SK-N-SH (cell line): ENCODE measurements at regions not wholly inside any gene's neighbourhood (a gene's known extent, or its start where the extent isn't known, plus 50 kb on each side); places are given as distances from the start of the nearest gene placed in this dataset.

Experiments
- CTCF ChIA-PET: fragments of 300-600, 350-600 bp; formaldehyde crosslinking; extraction: SDS; loops from one replicate; lab custom pipeline; 2021; lab: Yijun Ruan, JAX
- POLR2A ChIA-PET: fragments of 350-600 bp; sonication (Branson Sonifier 250); formaldehyde crosslinking; extraction: SDS; loops from one replicate; lab custom pipeline; 2020; ENCODE audit warnings: antibody characterized with exemption, inconsistent platforms; lab: Yijun Ruan, JAX
- DNase-seq: peaks from one replicate; pipeline ENCODE4 v3.0.0; 2012
- H2AFZ ChIP-seq: fragments of 200-600 bp; sonication (generic); 2 replicates; pipeline ENCODE4 v1.8.1; 2016; ENCODE audit warnings: antibody characterized with exemption, mild to moderate bottlenecking, low read depth
- H3F3A ChIP-seq: fragments of 200-600 bp; sonication (generic); replicated peaks from 2 replicates; pipeline ENCODE3; 2016; ENCODE audit warnings: antibody characterized with exemption, mild to moderate bottlenecking; ENCODE audit not compliant: insufficient read depth
- H3K27ac ChIP-seq, 2 experiments: fragments of 200-500 bp in 1 of 2; fragments of 200-600 bp in 1 of 2; sonication (Bioruptor generic) in 1 of 2; sonication (generic), shearing (Covaris generic) in 1 of 2; 2 replicates each; pipeline versions ENCODE4 v1.5.1 to v1.6.1; 2014 to 2016; ENCODE audit warnings: low read depth in 2 of 2, inconsistent platforms in 1 of 2, low read length in 1 of 2, mild to moderate bottlenecking in 1 of 2, mixed read lengths in 1 of 2
- H3K27me3 ChIP-seq: fragments of 200-600 bp; sonication (generic), shearing (Covaris generic); 2 replicates; pipeline ENCODE4 v1.6.1; 2016; ENCODE audit warnings: mixed run types; ENCODE audit not compliant: insufficient read depth
- H3K36me3 ChIP-seq, 2 experiments: fragments of 200-500 bp in 1 of 2; fragments of 200-600 bp in 1 of 2; sonication (Bioruptor generic) in 1 of 2; sonication (generic) in 1 of 2; replicated peaks in 1 of 2; 2 replicates each; pipeline versions ENCODE3 to v1.5.1; 2014 to 2016; ENCODE audit warnings: low read length in 1 of 2, mild to moderate bottlenecking in 1 of 2; ENCODE audit not compliant: insufficient read depth in 2 of 2, control insufficient read depth in 1 of 2
- H3K4me1 ChIP-seq, 2 experiments: fragments of 200-500 bp in 1 of 2; fragments of 200-600 bp in 1 of 2; sonication (Bioruptor generic) in 1 of 2; sonication (generic), shearing (Covaris generic) in 1 of 2; 2 replicates each; pipeline versions ENCODE4 v1.5.1 to v1.6.1; 2014 to 2016; ENCODE audit warnings: low read depth in 1 of 2, low read length in 1 of 2, mixed run types in 1 of 2; ENCODE audit not compliant: insufficient read depth in 2 of 2, control insufficient read depth in 1 of 2
- H3K4me2 ChIP-seq: fragments of 200-600 bp; sonication (generic), shearing (Covaris generic); 2 replicates; pipeline ENCODE4 v1.6.1; 2017; ENCODE audit warnings: mixed run types
- H3K4me3 ChIP-seq, 2 experiments: fragments of 200-500 bp in 1 of 2; fragments of 200-600 bp in 1 of 2; sonication (Bioruptor generic) in 1 of 2; sonication (generic), shearing (Covaris generic) in 1 of 2; 2 replicates each; pipeline versions ENCODE4 v1.5.1 to v1.8.1; 2014 to 2016; ENCODE audit warnings: low read depth in 2 of 2, inconsistent platforms in 1 of 2, low read length in 1 of 2, mild to moderate bottlenecking in 1 of 2, mixed read lengths in 1 of 2, moderate library complexity in 1 of 2
- H3K79me2 ChIP-seq: fragments of 200-600 bp; sonication (generic); 2 replicates; pipeline ENCODE4 v1.8.1; 2017; ENCODE audit warnings: mild to moderate bottlenecking; ENCODE audit not compliant: insufficient read depth
- H3K9ac ChIP-seq: fragments of 200-600 bp; sonication (generic); 2 replicates; pipeline ENCODE4 v1.6.1; 2017; ENCODE audit warnings: mixed run types
- H3K9me2 ChIP-seq: fragments of 200-600 bp; sonication (generic); 2 replicates; pipeline ENCODE4 v1.6.1; 2017; ENCODE audit warnings: mixed run types
- H3K9me3 ChIP-seq: fragments of 200-600 bp; sonication (generic); 2 replicates; pipeline ENCODE4 v1.6.1; 2017; ENCODE audit warnings: mixed run types, mild to moderate bottlenecking, moderate library complexity
- H4K20me1 ChIP-seq: fragments of 200-600 bp; sonication (generic); 2 replicates; pipeline ENCODE4 v1.6.1; 2017; ENCODE audit warnings: mild to moderate bottlenecking, mixed run types; ENCODE audit not compliant: insufficient read depth
- CHD2 ChIP-seq: fragments of 150-350 bp; IDR thresholded peaks from 2 replicates; pipeline ENCODE4 v1.6.1; 2018; ENCODE audit warnings: low read length; ENCODE audit not compliant: partially characterized antibody
- CTCF ChIP-seq: fragments of 200-600 bp; sonication (generic); IDR thresholded peaks from 2 replicates; pipeline ENCODE4 v1.6.1; 2017; ENCODE audit warnings: antibody characterized with exemption, mild to moderate bottlenecking, moderate library complexity
- EZH2phosphoT487 ChIP-seq: fragments of 200-600 bp; sonication (generic); IDR thresholded peaks from 2 replicates; pipeline ENCODE4 v1.6.1; 2017; ENCODE audit warnings: low read depth, mixed run types, mild to moderate bottlenecking, antibody characterized with exemption, moderate library complexity, borderline replicate concordance
- FOSL2 ChIP-seq: IDR thresholded peaks from 2 replicates; pipeline ENCODE4 v1.4.0; 2012; ENCODE audit warnings: low read depth, mild to moderate bottlenecking, moderate library complexity, borderline replicate concordance
- FOXJ3 ChIP-seq: sonication (generic); formaldehyde crosslinking; IDR thresholded peaks from 2 replicates; pipeline ENCODE4 v1.5.1; 2020; ENCODE audit warnings: mild to moderate bottlenecking, missing genetic modification reagents
- FOXM1 ChIP-seq: IDR thresholded peaks from 2 replicates; pipeline ENCODE4 v1.4.0; 2012; ENCODE audit warnings: low read depth, mild to moderate bottlenecking
- GATA2 ChIP-seq: sonication (generic); formaldehyde crosslinking; IDR thresholded peaks from 2 replicates; pipeline ENCODE4 v1.5.0; 2020; ENCODE audit warnings: mild to moderate bottlenecking, missing genetic modification reagents
- IRF3 ChIP-seq: fragments of 150-350 bp; IDR thresholded peaks from 2 replicates; pipeline ENCODE4 v1.6.1; 2016; ENCODE audit warnings: mild to moderate bottlenecking, low read depth, low read length
- NFIC ChIP-seq: IDR thresholded peaks from 2 replicates; pipeline ENCODE4 v1.4.0; 2012; ENCODE audit warnings: borderline replicate concordance
- NRF1 ChIP-seq: IDR thresholded peaks from 2 replicates; pipeline ENCODE4 v1.6.1; 2012; ENCODE audit warnings: low read depth, mild to moderate bottlenecking, low read length
- POLR2AphosphoS5 ChIP-seq: IDR thresholded peaks from 2 replicates; pipeline ENCODE4 v1.6.1; 2012; ENCODE audit warnings: low read depth, low read length
- RAD21 ChIP-seq: IDR thresholded peaks from 2 replicates; pipeline ENCODE4 v1.6.1; 2012; ENCODE audit warnings: mild to moderate bottlenecking, low read length
- RFX5 ChIP-seq: IDR thresholded peaks from 2 replicates; pipeline ENCODE4 v1.6.1; 2012; ENCODE audit warnings: mild to moderate bottlenecking, improper control_type of control experiment, low read length
- SIN3A ChIP-seq: IDR thresholded peaks from 2 replicates; pipeline ENCODE4 v1.6.1; 2012; ENCODE audit warnings: low read depth, mild to moderate bottlenecking, low read length, moderate library complexity, borderline replicate concordance
- SMC3 ChIP-seq: IDR thresholded peaks from 2 replicates; pipeline ENCODE4 v1.6.1; 2012; ENCODE audit warnings: low read depth, low read length, improper control_type of control experiment
- TCF12 ChIP-seq: IDR thresholded peaks from 2 replicates; pipeline ENCODE4 v1.4.0; 2012
- WGBS: methylation state at CpG from one replicate; pipeline ENCODE4 v1.1.6; 2017; ENCODE audit warnings: low lambda C conversion rate; 5-methylcytosine and 5-hydroxymethylcytosine counted together
- TF ChIP-seq, protein P1 (sequence below): IDR thresholded peaks from 2 replicates; pipeline ENCODE4 v1.4.0; 2012; ENCODE audit warnings: low read depth, borderline replicate concordance
- TF ChIP-seq, protein P2 (sequence below): fragments of 150-350 bp; IDR thresholded peaks from 2 replicates; pipeline ENCODE4 v1.6.1; 2017; ENCODE audit warnings: antibody characterized with exemption, low read length, low read depth, borderline replicate concordance

DNA sequence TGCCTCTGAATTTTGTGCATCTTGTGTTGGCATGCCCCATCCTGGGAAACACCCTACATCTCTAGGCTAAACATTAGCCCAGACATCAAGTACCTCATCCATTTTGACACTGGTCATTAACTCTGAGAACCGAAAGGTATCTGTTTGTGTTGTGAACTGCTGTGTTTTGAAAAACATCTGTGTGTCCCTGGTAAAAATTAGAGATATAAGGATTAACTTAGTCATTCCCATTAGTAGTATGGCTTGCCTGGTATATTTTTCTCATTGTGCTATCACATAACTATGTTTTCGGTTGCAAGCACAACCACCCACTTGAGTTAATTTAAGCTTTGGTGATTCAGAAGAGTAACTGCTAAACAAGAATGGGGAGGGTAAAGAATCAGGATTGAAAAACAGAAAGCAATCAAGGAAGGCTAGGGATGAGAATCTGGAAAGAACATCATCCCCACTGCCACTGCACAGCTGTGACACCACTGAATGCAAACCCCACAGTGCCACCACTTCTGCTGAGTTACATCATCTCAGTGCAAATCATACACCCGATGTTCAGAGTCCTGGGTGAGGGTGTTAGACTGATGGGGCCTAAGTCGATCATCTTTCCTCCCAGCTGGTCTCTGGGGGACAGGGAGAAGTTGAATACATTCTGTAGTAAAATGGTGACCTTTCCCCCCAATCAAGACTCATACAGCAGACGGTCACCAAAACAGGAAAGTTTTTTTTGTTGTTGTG lies 234.0 kb downstream of the EPHA4 start:
- WGBS, result 6% methylated on average over 5 of the region's 5 CpGs
- H3K4me2 ChIP-seq, result no peak overlapping the region
- peaks cover 0 to 2% of the 10 kb centered on the region in 2 experiments; a peak in 1 of 4 replicates for H3K4me1 ChIP-seq
- no peak for DNase-seq
- ChIA-PET POLR2A (no interaction called here), CTCF (no interaction called here)
- H2AFZ ChIP-seq, result no peak overlapping the region
- H3K9ac ChIP-seq, result no peak overlapping the region
- H4K20me1 ChIP-seq, result no peaks in the 10 kb centered on the region
- H3K27ac ChIP-seq, result no peak overlapping the region
- H3K9me3 ChIP-seq, result no peaks in the 10 kb centered on the region
- H3K4me3 ChIP-seq, result no peak overlapping the region
- no peaks in the 10 kb centered on the region for H3K27me3 ChIP-seq
- TF ChIP-seq NFIC (no peak), TCF12 (no peak), SIN3A (no peak), EZH2phosphoT487 (no peak), FOXM1 (no peak), CHD2 (no peak), RAD21 (no peak), POLR2AphosphoS5 (no peak), SMC3 (no peak), FOXJ3 (CRISPR knock-in tag) (no peak), RFX5 (no peak), IRF3 (no peak), GATA2 (CRISPR knock-in tag) (no peak), CTCF (no peak), NRF1 (no peak), FOSL2 (no peak)
- TF ChIP-seq, protein P1, sequence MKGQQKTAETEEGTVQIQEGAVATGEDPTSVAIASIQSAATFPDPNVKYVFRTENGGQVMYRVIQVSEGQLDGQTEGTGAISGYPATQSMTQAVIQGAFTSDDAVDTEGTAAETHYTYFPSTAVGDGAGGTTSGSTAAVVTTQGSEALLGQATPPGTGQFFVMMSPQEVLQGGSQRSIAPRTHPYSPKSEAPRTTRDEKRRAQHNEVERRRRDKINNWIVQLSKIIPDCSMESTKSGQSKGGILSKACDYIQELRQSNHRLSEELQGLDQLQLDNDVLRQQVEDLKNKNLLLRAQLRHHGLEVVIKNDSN, result no peak
- TF ChIP-seq, protein P2, sequence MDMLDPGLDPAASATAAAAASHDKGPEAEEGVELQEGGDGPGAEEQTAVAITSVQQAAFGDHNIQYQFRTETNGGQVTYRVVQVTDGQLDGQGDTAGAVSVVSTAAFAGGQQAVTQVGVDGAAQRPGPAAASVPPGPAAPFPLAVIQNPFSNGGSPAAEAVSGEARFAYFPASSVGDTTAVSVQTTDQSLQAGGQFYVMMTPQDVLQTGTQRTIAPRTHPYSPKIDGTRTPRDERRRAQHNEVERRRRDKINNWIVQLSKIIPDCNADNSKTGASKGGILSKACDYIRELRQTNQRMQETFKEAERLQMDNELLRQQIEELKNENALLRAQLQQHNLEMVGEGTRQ, result no peak
- TF ChIP-seq, all 33 proteins: peak for 0
- no peaks in the 10 kb centered on the region for H3K9me2 ChIP-seq
- no peaks in the 10 kb centered on the region for H3K79me2 ChIP-seq
- H3F3A ChIP-seq, result no peaks in the 10 kb centered on the region
- H3K36me3 ChIP-seq, result no peaks in the 10 kb centered on the region
